ENCODE measurements at regions not wholly inside any gene's neighbourhood (a gene's known extent, or its start where the extent isn't known, plus 50 kb on each side); places are given as distances from the start of the nearest gene placed in this dataset.
A peak's percentile ranks its signal among the peaks of the same experiment; 100 is the strongest.

DNA sequence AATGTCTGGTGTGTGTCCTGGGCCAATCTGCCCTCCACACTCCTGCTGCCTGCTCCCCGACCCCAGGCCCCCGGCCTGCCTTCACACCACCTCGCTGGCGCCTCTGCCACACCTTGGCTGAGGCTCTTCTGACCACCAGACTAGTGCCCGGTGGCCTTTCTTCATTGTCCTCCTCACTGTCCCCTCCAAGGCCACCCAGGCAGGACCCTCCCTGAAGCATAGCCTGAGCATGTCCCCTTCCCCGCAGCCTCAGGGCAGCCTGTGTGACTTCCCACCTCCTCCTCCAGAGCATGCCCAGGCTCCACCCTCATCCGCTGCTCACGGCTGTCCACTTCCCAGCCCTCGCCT is 154.6 kb downstream of the OLFM1 start:
- DNase-seq = no peak

DNA sequence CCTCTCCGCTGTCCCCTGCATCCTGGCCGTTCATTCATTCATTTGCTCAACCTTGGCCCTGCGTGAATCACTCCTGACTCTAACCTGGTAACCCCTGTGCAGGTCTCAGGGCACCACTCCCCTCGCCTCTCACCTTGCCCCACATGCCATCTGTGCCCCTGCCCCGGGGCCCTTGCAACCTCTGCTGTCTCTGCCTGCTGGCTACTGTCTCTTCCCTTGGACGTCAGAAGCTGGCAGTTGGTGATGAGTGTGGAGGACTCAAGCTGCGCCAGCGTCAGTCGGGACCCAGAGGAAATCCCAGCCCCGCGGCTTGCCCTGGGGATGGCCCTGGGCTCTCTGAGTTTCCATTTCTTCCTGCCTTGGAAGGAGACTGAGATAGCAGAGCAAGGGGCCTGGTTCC is 154.9 kb downstream of the OLFM1 start:
- no peak for DNase-seq

DNA sequence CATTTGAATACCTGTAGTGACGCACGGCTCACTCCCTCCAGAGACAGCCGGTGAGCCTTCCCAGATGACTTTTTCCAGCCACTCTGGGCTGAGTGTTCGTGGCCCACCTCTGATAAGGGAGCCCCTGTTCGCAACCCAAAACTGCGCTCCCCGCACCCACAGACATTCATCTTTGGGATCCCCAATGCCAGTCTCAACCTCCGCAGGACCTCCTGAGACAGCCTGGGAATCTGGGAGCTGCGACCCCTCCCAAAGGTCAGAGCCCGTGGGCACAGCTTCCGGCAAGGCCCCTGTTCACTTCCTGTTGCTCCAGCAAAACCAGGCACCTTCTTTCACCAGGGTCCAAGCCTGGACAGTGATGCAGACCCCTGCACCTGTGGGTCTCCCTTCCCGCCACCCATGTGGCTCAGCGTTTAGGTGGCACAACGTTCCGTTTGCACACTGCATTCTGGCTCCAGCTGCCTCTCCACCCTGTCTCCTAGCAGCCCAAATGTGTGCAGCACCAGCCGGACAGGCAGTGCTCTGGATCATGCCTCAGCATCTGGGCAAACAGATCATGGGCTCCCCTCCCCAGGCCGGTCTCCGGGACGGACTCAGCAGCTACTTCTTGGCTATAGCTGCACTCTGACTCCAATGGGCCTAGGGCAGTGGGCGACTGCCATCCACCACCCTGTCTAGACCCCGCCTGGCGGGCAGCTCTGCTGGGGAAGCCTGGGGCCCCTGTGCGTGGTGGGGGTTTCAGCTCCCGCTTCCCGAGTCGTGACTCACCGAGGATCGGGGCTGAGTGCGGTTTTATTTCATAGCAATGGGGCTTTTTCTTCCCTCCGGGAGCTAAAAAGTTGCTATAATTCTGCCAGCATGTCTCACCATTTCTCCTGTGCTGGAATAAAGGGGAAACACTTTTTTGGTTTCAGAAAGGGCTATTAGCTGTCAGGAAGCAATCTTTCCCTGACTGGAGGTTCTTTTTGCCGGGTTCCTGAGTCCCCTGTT is 156.0 kb downstream of the OLFM1 start:
- DNase-seq = no peak

DNA sequence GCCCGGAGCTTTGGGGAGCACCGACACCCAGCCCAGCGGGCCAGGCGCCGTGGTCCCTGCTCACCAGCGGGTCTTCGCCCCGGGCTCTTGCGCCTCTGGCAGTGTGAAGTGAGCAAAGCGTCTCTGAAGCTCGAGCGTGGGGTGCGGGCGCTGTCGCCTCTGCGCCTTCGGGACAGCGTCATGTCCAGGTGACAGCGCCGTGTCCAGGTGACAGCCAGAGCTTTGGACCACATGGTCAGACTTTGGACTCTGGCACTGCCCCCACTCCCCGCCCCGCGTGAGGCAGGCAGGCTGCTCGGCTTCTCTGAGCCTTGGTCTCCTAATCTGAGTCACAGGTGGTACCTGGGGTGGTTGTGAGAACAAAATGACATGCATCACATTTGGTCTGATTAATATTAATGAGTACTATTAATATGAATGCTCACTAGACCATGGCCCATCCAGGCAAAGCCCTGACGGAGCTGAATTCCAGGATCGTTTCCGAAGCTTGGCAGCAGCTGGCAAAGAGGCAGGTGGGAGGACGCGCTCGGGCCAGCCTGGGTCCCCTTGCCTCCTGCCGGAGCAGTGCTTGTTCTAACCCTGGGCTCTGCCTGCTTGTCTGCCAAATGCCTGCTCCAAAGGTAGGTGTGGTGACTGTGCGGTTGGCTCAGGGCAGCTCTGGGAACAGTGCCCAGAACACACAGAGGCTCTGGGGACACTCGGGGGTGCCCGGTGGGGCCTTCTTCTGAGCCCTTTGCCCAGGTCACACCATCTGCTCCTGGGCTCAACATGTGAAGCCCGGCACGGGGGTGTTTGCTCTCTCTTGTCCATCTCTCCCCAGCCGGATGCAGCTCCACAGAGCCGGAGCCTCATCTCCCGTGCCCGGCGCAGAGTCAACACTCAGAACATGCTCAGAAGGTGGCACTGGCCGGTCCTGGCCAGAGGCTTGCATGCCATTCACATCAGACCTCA is 157.1 kb downstream of the OLFM1 start:
- peak; percentile 43 for DNase-seq

DNA sequence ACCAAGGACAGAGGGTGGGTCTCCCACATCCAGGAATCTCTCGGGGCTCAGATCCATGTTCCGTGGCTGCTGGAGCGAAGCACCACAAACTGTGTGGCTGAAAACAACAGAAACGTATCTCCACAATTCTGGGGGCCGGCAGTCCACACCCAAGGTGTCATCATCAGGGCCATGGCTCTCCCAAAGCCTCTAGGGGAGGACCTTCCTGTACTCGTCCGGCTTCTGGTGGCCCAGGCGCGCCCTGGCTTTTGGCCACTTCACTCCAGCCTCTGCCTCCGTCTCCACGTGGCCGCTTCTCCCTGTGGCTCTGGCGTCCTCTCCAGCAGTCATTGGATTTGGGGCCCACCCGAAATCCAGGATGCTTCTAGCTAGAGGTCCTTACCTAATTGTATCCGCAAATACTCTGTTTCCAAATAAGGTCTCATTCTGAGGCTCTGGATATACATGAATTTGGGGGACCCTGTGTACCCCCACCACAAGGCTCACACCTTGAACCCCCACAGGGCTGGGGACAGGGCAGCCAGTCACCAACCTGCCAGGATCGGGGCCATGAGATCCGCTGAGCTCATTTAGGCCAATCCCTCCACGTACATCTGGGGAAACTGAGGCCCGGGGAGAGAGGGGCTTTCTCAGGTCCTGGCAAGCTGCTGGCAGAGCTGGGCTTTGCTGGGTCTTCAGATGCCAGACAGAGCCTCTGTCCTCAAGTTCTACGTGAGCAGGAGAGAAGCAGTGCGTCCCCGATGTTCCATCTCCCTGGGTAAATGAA is 158.2 kb downstream of the OLFM1 start:
- DNase-seq = no peak

DNA sequence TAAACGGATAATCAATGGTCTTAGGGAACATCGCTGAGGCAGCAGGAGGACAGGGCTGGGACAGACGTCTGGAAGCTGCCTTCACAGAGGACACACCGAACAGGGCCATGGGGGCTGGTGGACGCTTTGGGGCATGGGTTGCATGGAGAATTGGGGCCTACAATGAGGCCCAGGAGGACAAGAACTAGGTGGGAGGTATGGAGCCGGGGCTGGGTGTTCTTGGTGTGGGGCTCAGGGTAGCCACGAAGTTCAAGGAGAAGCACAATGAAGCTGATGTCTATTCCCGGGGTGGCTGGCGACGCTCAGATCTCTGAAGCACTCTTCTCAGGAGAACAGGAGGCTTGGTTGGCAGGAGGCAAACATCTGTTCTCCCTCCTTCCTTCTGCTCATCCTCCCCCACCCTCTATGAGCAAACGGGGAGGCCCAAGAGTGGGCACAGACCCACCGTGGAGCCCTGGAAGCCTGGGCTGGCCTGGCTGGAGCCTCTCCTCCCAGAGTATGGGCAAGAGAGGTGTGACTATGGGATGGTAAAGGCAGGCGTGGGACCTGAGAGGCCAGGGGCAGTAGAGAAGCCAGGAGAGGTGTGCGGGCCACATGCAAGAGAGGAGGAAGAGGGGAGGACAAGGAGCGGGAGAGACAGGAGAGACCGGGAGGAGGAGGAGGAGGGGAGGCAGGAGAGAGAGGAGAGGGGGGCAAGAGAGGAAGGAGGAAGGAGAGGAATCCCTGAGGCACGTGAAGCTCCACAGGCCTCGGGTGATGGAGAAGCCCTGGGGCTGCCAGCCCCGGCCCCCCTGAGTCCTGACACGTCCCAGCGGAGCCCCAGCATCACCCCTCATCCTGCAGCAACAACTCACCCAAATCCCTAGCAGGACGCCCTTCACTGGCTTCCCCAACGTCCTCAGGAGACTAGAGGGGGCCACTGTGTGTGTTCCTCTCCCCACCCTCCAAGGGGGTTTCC is 159.1 kb downstream of the OLFM1 start:
- DNase-seq = no peak

DNA sequence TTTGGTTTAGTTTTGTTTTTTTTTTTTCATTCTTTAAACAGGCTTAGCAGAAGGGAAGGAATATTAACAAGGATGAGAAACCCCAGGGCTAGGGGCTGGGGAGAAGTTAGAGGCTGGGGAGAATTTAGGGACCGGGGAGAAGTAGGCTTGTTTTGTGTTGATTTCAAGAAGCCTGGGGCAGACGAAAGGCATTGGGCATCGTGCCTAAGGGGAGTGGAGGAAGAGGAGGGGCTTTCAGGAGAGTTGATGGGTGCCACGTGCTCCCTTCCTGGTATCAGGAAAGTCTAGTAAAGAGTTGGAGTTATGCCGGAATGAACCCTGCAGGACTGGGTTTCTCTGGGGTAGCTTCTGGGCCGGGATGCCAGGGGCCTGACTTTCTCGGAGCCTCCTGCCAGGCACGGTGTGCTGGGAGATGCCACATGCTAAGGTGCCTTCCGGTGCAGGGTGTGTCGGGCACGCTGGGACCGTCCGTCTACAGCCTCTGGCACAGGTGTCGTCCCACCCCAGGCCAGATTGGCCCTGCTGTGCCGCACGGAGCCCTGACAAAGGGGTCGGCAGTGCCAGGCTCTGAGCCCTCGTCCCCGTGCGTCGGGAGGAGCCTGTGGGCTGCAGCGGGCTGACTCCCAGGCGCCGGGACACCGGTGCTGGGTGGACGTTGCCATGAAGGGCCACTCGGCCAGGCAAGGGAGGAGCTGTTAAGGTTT is 159.9 kb downstream of the OLFM1 start:
- no peak for DNase-seq

DNA sequence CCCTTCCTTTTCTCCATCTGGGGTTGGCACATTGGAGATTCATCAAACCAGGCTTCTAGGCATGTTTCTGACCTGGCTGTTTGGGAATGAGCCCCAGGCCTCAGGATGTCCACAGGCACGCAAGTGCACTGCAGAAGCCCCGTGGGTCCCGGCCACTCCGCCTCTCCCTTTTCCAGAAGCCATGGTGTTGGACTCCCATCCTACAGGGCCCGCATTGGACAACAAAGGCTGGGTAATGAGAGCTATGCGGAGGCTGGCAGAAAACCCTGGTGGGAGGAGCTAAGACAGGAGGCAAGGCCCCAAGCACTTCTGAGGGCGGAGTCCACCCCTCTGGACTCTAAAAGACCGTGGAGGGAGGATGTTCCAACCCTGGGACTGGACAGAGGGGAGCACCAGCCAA is 160.6 kb downstream of the OLFM1 start:
- no peak for DNase-seq

DNA sequence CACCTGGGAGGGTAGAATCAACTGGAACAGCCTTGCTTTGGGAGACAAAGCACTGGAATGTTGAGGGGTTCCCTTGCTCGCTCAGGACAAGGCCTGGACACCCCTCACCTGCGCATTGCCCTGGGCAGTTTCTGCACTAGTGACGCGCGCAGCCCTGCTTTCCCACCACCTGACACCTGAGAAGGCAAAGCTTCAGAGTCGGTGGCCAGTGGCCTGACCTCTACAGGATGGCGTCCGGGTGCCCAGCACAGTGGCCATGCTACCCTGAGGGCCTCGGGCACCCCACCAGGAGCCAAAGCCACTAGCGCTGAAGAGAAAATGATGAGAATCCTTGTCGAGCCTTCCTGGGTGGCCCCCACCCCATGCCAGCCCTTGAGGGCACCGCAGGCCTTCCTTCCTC is 161.3 kb downstream of the OLFM1 start:
- no peak for DNase-seq

DNA sequence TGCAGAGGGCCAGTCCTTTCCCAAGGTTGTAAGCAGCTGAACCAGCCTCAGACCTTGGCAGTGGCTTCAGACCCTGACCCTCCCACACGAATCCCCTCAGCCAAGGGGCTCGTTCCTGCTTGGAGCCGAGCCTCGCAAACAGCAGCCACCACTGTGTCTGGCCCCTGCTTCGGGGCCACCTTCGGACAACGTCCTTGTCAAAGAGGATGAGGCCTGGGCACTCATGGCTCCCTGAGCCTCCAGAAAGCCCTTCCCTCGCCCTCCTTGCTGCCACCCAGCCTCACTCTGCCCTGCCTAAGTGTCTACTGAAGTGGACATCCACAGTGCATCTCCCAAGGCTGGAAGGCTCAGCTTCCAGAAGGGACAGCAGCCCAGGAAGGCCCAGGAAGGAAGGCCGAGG is 161.7 kb downstream of the OLFM1 start:
- DNase-seq = no peak

DNA sequence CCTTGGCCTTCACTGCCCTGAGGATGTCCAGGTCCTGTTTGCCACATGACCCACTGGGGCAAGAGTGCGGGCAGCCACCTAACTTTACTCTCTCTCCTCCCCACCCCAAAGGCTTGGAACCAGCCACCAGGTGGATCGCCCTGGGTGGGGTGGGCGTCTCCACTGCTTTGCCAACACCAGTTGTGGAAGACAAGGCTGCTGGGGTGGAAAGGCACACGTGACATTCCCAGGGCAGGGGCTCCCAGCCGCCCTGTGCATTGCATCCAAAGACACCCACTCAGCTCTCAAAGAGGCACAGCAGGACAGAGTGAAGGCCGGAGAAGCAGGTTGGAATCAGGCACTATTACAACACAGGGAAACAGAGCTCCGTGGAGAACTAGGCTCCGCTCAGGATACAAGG is 162.2 kb downstream of the OLFM1 start:
- no peak for DNase-seq

DNA sequence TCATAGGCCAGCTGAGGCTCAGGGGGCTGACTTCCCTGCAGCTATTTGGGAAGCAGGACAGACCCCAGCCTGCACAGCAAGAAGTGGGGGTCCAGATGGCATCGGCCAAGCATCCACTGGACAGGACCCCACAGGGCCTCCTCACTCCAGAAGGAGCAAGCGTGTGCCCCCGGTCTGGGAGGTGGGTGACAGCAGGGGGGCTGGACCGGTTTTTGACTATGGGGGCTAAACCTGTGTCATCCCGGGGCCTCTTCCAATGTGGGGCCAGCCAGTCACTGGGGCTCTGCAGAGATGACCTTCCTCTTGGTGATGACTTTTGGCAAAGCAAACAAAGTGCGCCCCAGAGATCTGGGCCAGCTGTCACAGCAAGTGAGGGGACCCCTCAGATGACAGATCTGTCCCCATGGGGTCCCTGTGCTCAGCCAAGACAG is 163.9 kb downstream of the OLFM1 start:
- DNase-seq = no peak

DNA sequence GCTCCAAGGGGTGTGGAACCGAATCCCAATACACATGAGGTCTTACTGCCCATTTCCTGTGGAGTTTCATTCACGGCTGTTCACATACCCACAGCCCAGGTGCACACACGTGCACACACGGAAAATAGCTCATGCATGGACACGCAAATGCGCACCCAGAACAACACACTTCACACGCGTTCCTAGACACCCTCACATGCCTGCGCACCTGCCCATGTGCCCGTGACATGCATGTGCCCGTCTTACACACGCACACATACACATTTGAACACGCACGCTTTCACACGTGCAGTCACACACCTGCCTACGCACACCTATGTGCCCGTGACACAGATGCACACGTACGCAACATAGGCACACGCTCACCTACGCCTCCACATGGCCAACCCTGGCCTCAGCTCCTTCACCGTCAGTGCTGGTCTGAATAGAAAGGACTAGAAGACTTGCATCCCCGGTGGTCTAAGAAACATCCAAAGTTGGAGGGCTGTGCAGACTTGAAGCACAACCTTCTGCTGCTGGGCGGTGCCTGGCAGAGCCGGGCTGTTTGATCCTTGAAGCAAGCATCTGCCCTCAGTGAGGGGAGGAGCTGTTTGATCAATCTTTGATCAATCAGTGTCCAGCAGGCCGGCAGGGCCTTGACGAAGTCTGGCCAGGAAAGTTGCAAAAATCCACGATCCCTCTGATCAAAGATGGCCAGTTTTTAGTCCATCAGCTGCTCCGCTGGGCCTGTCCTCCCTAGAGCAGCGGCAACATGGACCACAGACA is 164.7 kb downstream of the OLFM1 start:
- DNase-seq = no peak

DNA sequence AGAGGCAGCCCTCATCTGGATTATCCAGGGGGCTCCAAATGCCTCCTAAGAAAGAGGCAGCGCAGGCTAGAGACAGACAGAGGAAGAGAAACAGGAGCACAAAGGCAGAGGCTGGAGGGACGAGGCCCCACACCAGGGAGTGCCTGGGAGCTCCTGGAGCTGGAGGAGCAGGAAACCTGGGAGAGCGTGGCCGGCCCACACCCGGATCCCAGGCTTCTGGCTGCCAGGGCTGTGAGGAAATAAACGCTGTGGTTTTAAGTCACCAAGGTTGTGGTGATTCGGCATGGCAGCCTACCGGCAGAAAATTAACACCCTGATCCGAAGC is 165.5 kb downstream of the OLFM1 start:
- DNase-seq = no peak

DNA sequence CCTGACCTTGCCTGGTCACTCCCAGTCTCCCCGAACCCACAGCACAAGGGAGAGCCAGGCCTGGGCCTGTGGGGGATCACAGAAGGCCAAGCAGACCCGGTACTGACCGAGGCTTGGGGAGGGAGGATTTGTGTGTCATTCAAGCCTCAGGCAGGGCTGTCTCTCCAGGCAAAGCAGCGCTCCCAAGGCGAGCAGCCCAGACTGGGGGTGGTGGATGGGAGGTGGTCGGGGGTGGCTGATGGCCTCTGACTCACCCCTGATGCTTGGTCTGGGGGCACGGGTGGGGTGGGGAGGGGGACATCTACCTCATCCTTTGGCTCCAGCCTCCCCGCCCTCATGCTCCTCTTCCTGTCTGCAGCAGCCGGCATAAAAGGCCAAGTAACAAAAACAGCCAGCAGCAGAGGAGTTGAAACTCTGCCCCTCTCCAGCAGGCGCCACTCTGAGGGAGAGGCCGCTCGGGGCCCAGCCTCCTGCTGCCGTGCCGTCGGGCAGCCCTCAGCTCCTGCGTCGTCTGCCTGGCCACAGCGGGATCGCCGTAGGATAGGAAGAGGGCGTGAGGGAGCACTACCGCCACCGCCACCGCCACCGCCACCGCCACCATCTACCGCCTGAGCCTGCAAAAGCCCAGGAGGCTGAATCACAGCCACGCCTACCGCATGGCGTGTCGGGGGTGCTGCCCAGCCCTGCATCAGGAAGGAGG is 166.0 kb downstream of the OLFM1 start:
- DNase-seq = no peak

DNA sequence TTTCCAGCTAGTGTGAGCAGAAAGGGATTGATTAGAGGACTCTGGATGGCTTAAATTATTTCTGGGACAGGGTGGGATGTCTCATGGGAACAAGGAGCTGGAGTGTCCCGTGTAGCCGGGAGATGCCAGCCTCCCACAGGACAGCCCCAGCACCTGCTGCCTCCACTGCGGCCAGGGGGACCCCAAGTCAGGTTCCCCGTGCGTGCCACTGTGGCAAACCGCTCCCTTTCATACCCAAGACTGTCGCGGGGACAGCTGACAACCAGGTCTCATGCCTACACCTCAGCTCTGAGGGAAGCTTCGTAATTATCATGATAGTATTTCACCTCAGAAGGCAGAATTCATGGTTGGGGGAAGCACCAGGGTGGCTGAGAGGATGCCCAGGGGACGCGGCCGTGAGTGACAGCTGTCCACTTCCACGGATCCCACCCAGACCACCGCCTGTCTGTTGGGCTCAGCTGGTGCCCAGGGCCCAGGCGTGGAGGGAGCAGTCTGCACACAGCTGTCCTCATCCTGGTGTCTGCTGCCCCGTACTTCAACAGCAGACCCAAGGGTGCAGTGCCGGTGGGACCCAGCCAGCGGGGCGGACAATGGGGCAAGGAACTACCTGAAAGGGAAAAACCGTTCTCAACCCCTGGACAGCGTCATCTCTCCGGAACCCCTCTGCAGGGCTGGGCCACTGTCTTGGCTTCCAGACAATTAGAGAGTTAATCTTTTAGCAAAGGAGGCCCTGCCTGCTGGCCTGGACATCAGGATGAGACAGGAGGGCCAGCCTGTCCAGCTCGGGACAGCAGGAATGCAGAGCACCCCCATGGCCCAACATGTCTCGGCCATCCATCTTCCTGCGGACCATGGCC is 166.9 kb downstream of the OLFM1 start:
- no peak for DNase-seq

DNA sequence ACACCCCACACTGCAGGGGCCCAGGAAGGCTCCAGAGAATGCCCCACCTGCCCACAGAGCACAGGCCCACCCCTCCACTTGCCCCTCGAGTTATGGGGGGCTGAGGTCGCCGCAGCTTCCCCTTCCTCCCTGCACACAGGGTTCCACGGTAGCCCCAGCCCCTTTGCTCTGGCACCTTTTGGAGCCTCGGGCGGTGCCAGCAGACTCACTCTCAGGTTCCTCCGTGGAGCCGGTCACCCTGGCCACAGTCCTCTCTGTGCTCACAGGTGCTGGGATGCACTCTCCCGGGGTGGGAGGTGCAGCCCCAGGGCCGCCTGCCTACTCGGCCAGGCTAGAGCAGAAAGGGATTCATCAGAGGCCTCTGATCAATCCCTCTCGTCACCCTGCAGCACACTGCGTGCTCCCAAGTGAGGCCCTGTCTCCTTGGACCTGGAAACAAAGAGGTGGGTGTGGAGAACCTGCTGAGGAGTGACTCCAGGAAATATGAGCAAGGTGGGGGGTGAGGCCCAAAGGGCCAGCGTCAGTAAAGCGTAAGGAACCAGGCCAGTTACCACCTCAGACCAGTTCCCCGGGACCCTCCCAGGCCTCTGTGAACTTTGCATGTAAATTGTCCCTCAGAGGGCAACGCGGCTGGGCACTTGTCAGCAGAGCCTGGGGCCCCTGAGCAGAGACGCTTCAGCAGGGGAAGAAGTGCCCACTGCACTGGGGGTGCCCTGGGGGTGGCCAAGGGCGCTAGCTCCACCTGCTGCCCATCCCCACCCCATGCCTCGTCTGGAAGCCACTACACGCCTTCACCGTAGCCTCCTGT is 167.8 kb downstream of the OLFM1 start:
- no peak for DNase-seq
